ENCODE measurements at regions not wholly inside any gene's neighbourhood (a gene's known extent, or its start where the extent isn't known, plus 50 kb on each side); places are given as distances from the start of the nearest gene placed in this dataset.

DNA sequence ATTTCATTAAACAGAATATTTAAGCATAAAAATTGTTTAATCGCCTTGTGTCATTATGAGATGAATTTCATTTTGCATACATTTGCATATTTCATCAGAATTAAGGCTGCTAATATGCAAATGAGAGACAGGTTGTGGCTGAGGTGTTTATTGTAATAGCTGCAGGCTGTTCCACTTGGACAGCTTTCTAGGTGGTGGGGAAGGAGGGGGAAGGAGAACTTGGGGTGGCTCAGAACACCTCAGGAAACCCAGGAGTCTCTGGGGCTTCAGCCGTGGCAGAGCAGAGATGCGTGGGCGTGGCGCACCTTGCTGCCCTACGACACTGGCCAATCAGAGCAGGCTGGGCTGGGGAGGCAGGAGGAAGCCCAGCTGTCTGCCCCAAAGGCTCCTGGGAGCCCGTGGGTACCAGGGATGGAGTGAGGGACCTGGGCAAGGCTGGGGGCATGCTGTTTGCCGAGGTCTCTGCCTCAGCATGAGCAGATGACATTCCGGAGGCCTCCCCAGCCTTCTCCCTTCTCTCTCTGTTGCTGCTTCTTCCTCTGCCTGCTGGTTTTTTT, 542.9 kb downstream of the MN1 start:
- TF ChIP-seq, protein P1, sequence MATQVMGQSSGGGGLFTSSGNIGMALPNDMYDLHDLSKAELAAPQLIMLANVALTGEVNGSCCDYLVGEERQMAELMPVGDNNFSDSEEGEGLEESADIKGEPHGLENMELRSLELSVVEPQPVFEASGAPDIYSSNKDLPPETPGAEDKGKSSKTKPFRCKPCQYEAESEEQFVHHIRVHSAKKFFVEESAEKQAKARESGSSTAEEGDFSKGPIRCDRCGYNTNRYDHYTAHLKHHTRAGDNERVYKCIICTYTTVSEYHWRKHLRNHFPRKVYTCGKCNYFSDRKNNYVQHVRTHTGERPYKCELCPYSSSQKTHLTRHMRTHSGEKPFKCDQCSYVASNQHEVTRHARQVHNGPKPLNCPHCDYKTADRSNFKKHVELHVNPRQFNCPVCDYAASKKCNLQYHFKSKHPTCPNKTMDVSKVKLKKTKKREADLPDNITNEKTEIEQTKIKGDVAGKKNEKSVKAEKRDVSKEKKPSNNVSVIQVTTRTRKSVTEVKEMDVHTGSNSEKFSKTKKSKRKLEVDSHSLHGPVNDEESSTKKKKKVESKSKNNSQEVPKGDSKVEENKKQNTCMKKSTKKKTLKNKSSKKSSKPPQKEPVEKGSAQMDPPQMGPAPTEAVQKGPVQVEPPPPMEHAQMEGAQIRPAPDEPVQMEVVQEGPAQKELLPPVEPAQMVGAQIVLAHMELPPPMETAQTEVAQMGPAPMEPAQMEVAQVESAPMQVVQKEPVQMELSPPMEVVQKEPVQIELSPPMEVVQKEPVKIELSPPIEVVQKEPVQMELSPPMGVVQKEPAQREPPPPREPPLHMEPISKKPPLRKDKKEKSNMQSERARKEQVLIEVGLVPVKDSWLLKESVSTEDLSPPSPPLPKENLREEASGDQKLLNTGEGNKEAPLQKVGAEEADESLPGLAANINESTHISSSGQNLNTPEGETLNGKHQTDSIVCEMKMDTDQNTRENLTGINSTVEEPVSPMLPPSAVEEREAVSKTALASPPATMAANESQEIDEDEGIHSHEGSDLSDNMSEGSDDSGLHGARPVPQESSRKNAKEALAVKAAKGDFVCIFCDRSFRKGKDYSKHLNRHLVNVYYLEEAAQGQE (IDR thresholded peaks at IDR 0.05; ENCODE audit: insufficient read depth in 1 of 2, low read depth in 2 of 2, low read length in 2 of 2) = no peak
- TF ChIP-seq SIN3A (IDR thresholded peaks at IDR 0.05; ENCODE audit: borderline replicate concordance, insufficient read depth, low read length) = no peak

- no peak for TF ChIP-seq POLR2AphosphoS5 (IDR thresholded peaks at IDR 0.05; ENCODE audit: low read depth, low read length)
- TF ChIP-seq SIN3A (IDR thresholded peaks at IDR 0.05; ENCODE audit: borderline replicate concordance, insufficient read depth, low read length) = no peak
- TF ChIP-seq, protein P1 (IDR thresholded peaks at IDR 0.05; ENCODE audit: insufficient read depth in 1 of 2, low read depth in 2 of 2, low read length in 2 of 2) = no peak
- TF ChIP-seq FOXP2 (optimal IDR thresholded peaks at IDR 0.05; ENCODE audit: borderline replicate concordance, extremely low read depth, extremely low read length, insufficient read depth) = no peak
- no peak for TF ChIP-seq TAF1 (IDR thresholded peaks at IDR 0.05; ENCODE audit: borderline replicate concordance, insufficient read depth, low read length)
Observed at GRCh38 chr22:27259433-27259832, 542.1 kb downstream of the MN1 start.

GRCh38 chr22:27260087-27260698, 541.4 kb downstream of the MN1 start:
- TF ChIP-seq, protein P1 (IDR thresholded peaks at IDR 0.05; ENCODE audit: insufficient read depth in 1 of 2, low read depth in 2 of 2, low read length in 2 of 2) = no peak
- TF ChIP-seq FOXP2 (optimal IDR thresholded peaks at IDR 0.05; ENCODE audit: borderline replicate concordance, extremely low read depth, extremely low read length, insufficient read depth) = no peak
- no peak for TF ChIP-seq POLR2AphosphoS5 (IDR thresholded peaks at IDR 0.05; ENCODE audit: low read depth, low read length)
- TF ChIP-seq TAF1 (IDR thresholded peaks at IDR 0.05; ENCODE audit: borderline replicate concordance, insufficient read depth, low read length) = no peak
- TF ChIP-seq SIN3A (IDR thresholded peaks at IDR 0.05; ENCODE audit: borderline replicate concordance, insufficient read depth, low read length) = no peak

DNA sequence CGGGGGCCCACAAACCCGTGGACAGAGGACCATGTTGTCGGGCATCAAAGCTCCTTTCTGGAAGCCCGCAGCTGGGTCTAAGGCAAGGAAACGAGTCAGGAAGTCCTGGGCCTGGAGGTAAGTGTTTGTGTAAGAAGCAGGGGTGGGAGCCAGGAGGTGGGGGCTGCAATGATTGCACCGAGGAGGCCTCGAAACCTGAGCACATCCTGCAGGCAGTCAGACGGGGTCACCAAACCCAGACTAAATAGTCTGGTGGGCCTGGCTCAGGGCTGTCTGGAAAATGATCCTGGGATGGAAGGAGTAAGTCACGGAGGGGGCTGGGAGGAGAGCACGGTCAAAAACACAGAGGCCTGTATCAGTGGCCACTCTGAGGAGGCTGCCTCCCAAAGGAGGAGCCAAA, 539.2 kb downstream of the MN1 start:
- TF ChIP-seq FOXP2 (optimal IDR thresholded peaks at IDR 0.05; ENCODE audit: borderline replicate concordance, extremely low read depth, extremely low read length, insufficient read depth) (peak; percentile 23), POLR2AphosphoS5 (IDR thresholded peaks at IDR 0.05; ENCODE audit: low read depth, low read length) (no peak), SIN3A (IDR thresholded peaks at IDR 0.05; ENCODE audit: borderline replicate concordance, insufficient read depth, low read length) (no peak), TAF1 (IDR thresholded peaks at IDR 0.05; ENCODE audit: borderline replicate concordance, insufficient read depth, low read length) (no peak)
- TF ChIP-seq, protein P1 (IDR thresholded peaks at IDR 0.05; ENCODE audit: insufficient read depth in 1 of 2, low read depth in 2 of 2, low read length in 2 of 2) = no peak

DNA sequence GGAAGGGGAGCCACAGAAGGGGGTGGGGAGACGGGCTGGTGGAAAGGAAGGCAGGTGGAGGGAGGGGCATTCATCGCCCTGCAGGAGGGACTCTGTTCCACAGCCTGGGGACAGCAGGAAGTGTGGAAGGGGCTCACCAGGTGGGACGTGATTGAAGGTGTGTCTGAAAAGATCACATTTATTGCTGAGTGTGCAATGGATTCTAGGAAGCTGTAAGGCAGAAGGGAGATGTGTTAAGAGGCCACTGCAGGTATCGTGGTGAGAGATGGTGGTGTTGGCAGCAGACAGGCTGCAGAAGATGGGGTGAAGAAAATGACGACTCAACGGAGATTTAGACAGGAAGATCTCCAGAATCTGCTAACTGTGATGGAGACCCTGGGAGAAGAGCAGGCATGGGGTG, 537.4 kb downstream of the MN1 start:
- TF ChIP-seq, protein P1 (IDR thresholded peaks at IDR 0.05; ENCODE audit: insufficient read depth in 1 of 2, low read depth in 2 of 2, low read length in 2 of 2) = no peak
- TF ChIP-seq SIN3A (IDR thresholded peaks at IDR 0.05; ENCODE audit: borderline replicate concordance, insufficient read depth, low read length) = no peak
- TF ChIP-seq TAF1 (IDR thresholded peaks at IDR 0.05; ENCODE audit: borderline replicate concordance, insufficient read depth, low read length) = no peak
- TF ChIP-seq POLR2AphosphoS5 (IDR thresholded peaks at IDR 0.05; ENCODE audit: low read depth, low read length) = no peak
- TF ChIP-seq FOXP2 (optimal IDR thresholded peaks at IDR 0.05; ENCODE audit: borderline replicate concordance, extremely low read depth, extremely low read length, insufficient read depth) = no peak

All from PFSK-1 (cell line).